HG02759 (cell line): ENCODE measurements at regions not wholly inside any gene's neighbourhood (a gene's known extent, or its start where the extent isn't known, plus 50 kb on each side); places are given as distances from the start of the nearest gene placed in this dataset.
A peak's percentile ranks its signal among the peaks of the same experiment; 100 is the strongest.

Experiments used
- ATAC-seq: cut with Tn5 transposase; IDR thresholded peaks from one replicate; pipeline ENCODE4 v1.9.1; 2021; ENCODE audit warnings: mild to moderate bottlenecking, moderate library complexity; ENCODE audit not compliant: unreplicated experiment

- ATAC-seq: no peak
These were observed 263.7 kb downstream of the BMP4 start for GRCh38 chr14:53692885-53693284.

- no peak for ATAC-seq
These were observed 264.2 kb downstream of the BMP4 start for GRCh38 chr14:53692451-53692850.

- ATAC-seq: no peak
These were observed 273.4 kb downstream of the BMP4 start for GRCh38 chr14:53683229-53683628.

DNA sequence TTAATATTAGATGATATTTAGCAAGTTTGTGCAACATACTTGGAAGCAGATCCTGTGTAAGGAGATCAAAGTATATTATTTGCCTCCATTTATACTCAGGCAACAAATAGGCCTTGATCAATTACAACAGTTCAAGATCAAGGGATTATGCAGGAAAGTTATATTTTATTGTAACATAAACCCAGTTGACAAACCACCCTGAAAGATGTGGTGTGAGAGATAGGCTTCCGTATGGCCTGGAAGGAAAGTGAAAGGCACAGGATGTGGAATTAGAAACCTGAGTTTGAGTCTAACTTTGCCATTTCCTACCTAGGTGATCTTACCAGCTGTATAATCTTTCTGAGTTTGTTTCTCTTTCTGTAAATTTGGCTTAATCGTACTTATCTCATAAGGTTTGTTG is 284.1 kb downstream of the BMP4 start:
- ATAC-seq: no peak

DNA sequence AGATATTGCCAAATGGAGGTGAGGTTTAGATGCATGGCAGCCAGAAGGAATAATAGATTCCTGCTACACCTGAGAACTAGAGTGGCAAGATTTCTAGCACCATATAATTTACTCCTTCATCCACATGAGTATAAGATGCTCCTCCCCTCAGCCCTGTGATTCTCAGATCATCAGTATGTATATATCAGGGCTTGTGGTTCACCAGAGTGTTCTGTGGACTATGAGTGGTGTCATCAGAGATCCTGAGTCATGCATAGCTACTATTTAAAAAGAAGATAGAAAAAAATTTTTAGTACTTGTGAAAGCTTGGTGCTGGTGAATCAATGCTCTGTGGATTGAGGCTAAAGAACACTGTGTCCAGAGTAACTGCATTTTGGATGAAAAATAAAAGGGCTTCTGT is 285.9 kb downstream of the BMP4 start:
- ATAC-seq: no peak

DNA sequence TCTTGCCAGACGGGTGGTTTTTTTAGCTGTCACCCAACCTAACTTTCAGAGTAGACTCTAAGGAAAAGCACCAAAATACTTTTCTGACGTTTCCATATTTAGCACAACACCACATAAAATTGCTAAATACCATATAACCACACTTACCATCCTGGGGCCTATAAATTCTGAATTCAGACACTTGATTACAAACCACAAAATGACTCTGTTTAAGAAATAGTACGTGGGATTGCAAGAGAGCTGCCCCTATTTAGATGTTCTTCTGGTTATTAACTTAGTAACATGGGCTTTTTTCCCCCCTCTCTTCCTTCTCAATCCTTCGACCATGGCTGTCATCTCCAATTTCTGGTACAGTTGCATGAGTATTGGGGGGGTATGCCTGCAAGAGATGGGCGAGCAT is 287.7 kb downstream of the BMP4 start:
- ATAC-seq: no peak

- no peak for ATAC-seq
These were observed 292.9 kb downstream of the BMP4 start for GRCh38 chr14:53663709-53664108.

DNA sequence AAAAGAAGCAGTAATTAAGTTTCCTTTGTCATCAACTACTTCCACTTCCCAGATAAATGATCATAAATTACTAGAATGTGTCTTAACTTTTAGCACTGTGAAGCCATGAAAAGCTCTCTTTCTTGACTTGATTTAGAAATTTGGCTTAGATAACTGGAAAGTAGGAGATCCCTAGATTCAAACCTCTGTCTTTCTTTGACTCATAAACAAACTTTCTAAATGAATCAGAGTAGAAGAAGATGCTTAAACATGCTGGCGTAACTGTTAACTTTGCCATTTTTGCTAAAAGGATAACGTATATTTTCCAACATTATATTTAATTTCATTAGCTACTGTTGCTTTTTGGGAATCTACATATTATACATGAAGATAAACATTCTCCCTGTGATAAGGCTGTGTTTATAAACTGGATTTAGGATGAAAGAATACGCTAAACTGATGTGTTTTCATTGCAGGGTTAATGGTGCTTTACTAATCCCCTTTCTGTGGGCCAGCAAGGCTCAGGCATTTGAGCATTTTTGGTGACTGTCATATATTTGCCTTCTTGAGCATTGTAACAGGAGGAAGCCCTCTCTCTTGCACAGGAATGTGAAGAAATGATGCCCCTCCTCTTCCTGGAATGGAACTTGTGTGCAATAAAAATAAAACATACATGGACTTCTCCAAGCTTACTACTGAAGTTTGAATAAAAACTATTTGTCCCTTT is 301.4 kb downstream of the BMP4 start:
- peak; percentile 62 for ATAC-seq

GRCh38 chr14:53652068-53652467 is 304.6 kb downstream of the BMP4 start:
- no peak for ATAC-seq

- ATAC-seq: no peak
These were observed 305.4 kb downstream of the BMP4 start for GRCh38 chr14:53651096-53651740.

- no peak for ATAC-seq
These were observed 309.7 kb downstream of the BMP4 start for GRCh38 chr14:53646925-53647324.

- ATAC-seq: no peak
These were observed 315.9 kb downstream of the BMP4 start for GRCh38 chr14:53640695-53641094.

- ATAC-seq: no peak
These were observed 317.7 kb downstream of the BMP4 start for GRCh38 chr14:53638966-53639365.

DNA sequence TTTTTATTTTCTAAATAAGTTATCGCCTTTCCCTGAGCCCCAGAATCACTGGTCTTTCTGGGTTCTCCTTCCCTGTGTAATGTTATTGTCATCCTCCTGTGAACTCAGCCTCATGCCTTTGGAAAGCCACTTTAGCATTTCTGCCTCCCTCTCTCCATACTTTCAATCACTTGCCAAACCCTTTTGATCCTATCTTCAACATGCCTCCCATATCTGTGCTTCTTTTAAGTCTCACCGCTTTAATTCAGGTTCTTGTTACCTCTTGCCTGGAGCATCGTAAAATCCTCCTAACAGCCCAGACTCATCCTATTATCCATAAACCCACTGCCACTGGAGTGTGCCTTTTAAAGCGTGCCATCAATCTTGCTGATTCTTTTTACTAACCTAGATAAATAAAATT is 321.8 kb downstream of the BMP4 start:
- ATAC-seq: no peak

DNA sequence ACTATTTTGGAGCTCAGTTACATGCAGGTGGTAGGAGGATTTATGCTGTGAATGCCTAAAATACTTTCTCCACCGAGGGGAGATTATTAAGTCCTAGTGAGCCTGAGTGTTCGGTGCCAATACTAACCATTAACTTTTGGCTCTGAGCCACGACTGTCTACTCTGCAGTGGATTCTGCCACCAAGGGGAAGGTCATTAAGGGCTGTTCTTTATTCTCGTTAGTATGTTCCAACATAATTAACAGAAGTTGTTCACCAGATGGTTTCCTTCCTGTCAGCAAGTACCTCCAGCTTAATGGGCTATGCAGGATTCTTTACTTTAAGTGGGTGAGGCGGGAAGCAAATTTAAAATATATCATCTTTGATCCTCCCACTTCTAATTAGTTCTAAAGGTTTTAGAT is 326.3 kb downstream of the BMP4 start:
- ATAC-seq: no peak

DNA sequence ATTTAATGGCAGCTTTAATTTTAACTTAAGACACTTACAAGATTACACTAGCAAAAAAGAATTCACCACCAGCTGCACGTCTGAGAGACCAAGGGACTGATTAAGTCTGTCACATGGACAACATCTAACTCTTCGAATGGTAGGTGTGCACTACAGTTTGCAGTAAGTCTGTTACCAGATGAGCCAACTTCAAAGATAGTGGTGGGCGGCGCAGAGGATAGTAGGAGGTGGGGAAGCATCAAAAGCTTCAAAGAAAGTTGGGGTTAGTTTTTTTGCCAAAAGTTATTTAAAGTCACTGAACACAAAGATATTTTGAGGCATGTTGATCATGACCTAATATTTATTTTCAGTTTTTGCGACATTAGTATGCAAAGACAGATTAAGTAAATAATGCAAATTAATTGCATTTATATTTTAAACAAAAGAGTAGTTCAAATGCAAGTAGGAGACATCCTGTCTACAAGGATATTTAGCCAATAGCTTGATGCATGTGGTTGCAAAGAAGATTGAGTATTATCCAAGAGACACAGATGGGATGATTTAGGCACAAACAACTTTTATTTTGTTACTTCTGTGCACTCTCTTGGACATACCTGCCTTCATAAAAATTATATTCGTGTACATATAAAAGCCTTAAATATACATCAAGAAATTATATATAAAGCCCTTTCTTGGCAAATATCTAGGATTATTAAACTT is 327.7 kb downstream of the BMP4 start:
- no peak for ATAC-seq

- ATAC-seq: no peak
These were observed 328.4 kb downstream of the BMP4 start for GRCh38 chr14:53628261-53628660.

- ATAC-seq: no peak
These were observed 329.9 kb downstream of the BMP4 start for GRCh38 chr14:53626761-53627160.

DNA sequence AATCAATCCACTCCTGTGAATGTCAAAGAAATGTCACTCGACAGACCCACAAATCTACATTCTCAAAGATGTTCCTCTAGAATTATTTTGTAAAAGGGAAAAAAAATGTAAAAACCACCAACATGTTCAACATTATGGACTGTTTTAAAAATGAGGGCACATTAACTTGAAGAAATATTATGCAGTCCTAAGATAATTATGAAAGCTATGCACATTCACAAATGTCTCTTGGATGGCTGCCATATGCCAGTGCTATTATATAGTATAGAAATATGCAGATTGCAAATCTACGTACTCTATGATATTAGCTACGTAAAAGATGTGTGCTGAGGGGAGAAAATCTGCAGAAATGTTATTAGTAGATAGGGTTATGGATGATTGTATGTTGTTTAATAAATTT is 334.2 kb downstream of the BMP4 start:
- ATAC-seq: no peak

GRCh38 chr14:53621921-53622320 is 334.7 kb downstream of the BMP4 start:
- ATAC-seq: no peak

- peak; percentile 58 for ATAC-seq
These were observed 335.2 kb downstream of the BMP4 start for GRCh38 chr14:53621433-53621832.

DNA sequence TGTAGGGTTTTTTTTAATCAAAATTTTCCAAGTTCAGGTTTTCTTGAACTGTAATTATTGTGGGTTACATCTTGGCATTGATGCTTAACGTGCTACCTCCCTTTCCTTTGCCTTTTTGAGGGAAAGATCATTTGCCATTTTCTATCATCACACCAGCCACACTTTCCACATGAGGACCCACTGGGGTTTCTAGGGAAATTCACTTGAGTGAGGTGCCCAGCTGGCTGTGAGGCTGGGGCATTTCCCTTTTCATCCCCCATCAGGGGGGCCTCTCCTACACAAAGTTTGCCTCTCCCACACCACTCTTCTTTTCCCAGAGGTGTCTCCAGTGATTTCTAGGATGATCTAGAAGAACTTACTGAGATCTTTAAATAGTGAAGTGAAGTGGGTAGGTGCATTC is 335.7 kb downstream of the BMP4 start:
- ATAC-seq: peak; percentile 60
